H9 (cell line): ENCODE measurements at regions not wholly inside any gene's neighbourhood (a gene's known extent, or its start where the extent isn't known, plus 50 kb on each side); places are given as distances from the start of the nearest gene placed in this dataset.

Experiments
- DNase-seq: peaks from one replicate; pipeline ENCODE4 v3.0.0-alpha.2; 2017
- H2AFZ ChIP-seq: one replicate; pipeline ENCODE4 v1.6.1; 2013; ENCODE audit warnings: mild to moderate bottlenecking, low read length, control low read depth, moderate library complexity
- H2AK5ac ChIP-seq: 2 replicates; pipeline ENCODE4 v1.6.1; 2013; ENCODE audit warnings: low read length, control low read depth, mixed read lengths; ENCODE audit not compliant: insufficient read length
- H2BK120ac ChIP-seq: one replicate; pipeline ENCODE4 v1.6.1; 2013; ENCODE audit warnings: low read depth, mild to moderate bottlenecking, low read length, control low read depth, inconsistent platforms; ENCODE audit not compliant: poor library complexity, severe bottlenecking
- H2BK12ac ChIP-seq: 2 replicates; pipeline ENCODE4 v1.6.1; 2013; ENCODE audit warnings: low read length, control low read depth, mixed read lengths, low read depth; ENCODE audit not compliant: insufficient read length
- H2BK15ac ChIP-seq: 2 replicates; pipeline ENCODE4 v1.6.1; 2013; ENCODE audit warnings: low read depth, low read length, control low read depth
- H2BK20ac ChIP-seq: one replicate; pipeline ENCODE4 v1.6.1; 2013; ENCODE audit warnings: low read depth, mild to moderate bottlenecking, low read length, control low read depth, inconsistent platforms; ENCODE audit not compliant: poor library complexity, severe bottlenecking
- H2BK5ac ChIP-seq: 2 replicates; pipeline ENCODE4 v1.6.1; 2013; ENCODE audit warnings: low read length, control low read depth, mixed read lengths; ENCODE audit not compliant: insufficient read length
- H3K14ac ChIP-seq: 2 replicates; pipeline ENCODE4 v1.6.1; 2013; ENCODE audit warnings: low read length, control low read depth; ENCODE audit not compliant: insufficient read depth
- H3K18ac ChIP-seq: 2 replicates; pipeline ENCODE4 v1.6.1; 2013; ENCODE audit warnings: low read depth, mild to moderate bottlenecking, mixed read lengths, low read length, control low read depth; ENCODE audit not compliant: insufficient read length
- H3K23ac ChIP-seq: 2 replicates; pipeline ENCODE4 v1.6.1; 2013; ENCODE audit warnings: low read length, control low read depth, mixed read lengths, low read depth; ENCODE audit not compliant: insufficient read length
- H3K23me2 ChIP-seq: 2 replicates; pipeline ENCODE4 v1.6.1; 2013; ENCODE audit warnings: low read depth, mild to moderate bottlenecking, mixed read lengths, low read length, control low read depth; ENCODE audit not compliant: insufficient read length, poor library complexity, severe bottlenecking
- H3K27ac ChIP-seq: 2 replicates; pipeline ENCODE4 v1.5.1; 2013; ENCODE audit warnings: low read length, control low read depth, mixed read lengths, low read depth; ENCODE audit not compliant: insufficient read length
- H3K27me3 ChIP-seq: 2 replicates; pipeline ENCODE4 v1.6.1; 2013; ENCODE audit warnings: low read length, control low read depth, inconsistent platforms; ENCODE audit not compliant: insufficient read depth
- H3K4ac ChIP-seq: 2 replicates; pipeline ENCODE4 v1.6.1; 2013; ENCODE audit warnings: low read depth, mild to moderate bottlenecking, control low read depth, inconsistent platforms, low read length, moderate library complexity
- H3K4me1 ChIP-seq: 2 replicates; pipeline ENCODE4 v1.6.1; 2013; ENCODE audit warnings: low read length, control low read depth, inconsistent platforms; ENCODE audit not compliant: insufficient read depth
- H3K4me2 ChIP-seq: 2 replicates; pipeline ENCODE4 v1.6.1; 2013; ENCODE audit warnings: low read length, control low read depth, mixed read lengths; ENCODE audit not compliant: insufficient read length, insufficient read depth
- H3K56ac ChIP-seq: 2 replicates; pipeline ENCODE4 v1.6.1; 2013; ENCODE audit warnings: low read depth, mild to moderate bottlenecking, mixed read lengths, low read length, control low read depth; ENCODE audit not compliant: insufficient read length
- H3K79me1 ChIP-seq: 2 replicates; pipeline ENCODE4 v1.6.1; 2013; ENCODE audit warnings: low read depth, mild to moderate bottlenecking, moderate library complexity, low read length, control low read depth, inconsistent platforms; ENCODE audit not compliant: insufficient read depth, poor library complexity, severe bottlenecking
- H3K79me2 ChIP-seq: 2 replicates; pipeline ENCODE4 v1.6.1; 2013; ENCODE audit warnings: low read length, control low read depth, inconsistent platforms; ENCODE audit not compliant: insufficient read depth
- H3K9ac ChIP-seq: 2 replicates; pipeline ENCODE4 v1.6.1; 2013; ENCODE audit warnings: low read length, control low read depth, mixed read lengths; ENCODE audit not compliant: insufficient read length; ENCODE audit errors: extremely low read depth
- H3K9me3 ChIP-seq: one replicate; pipeline ENCODE4 v1.6.1; 2013; ENCODE audit warnings: low read depth, low read length, inconsistent platforms; ENCODE audit not compliant: control insufficient read depth
- H3T11ph ChIP-seq: one replicate; pipeline ENCODE4 v1.6.1; 2013; ENCODE audit warnings: mild to moderate bottlenecking, low read length, control low read depth, inconsistent platforms
- H4K20me1 ChIP-seq: one replicate; pipeline ENCODE4 v1.6.1; 2013; ENCODE audit not compliant: control insufficient read depth, insufficient read length, insufficient read depth
- H4K5ac ChIP-seq: 2 replicates; pipeline ENCODE4 v1.6.1; 2013; ENCODE audit warnings: low read depth, mild to moderate bottlenecking, mixed read lengths, low read length, control low read depth; ENCODE audit not compliant: insufficient read length
- H4K8ac ChIP-seq: replicated peaks from 2 replicates; pipeline ENCODE4 v1.6.1; 2013; ENCODE audit warnings: low read length, control low read depth, mixed read lengths, low read depth; ENCODE audit not compliant: insufficient read length
- H4K91ac ChIP-seq: 2 replicates; pipeline ENCODE4 v1.6.1; 2013; ENCODE audit warnings: low read depth, mild to moderate bottlenecking, moderate library complexity, mixed read lengths, low read length, control low read depth; ENCODE audit not compliant: insufficient read length
- H3K27ac Mint-ChIP-seq, 3 experiments: 2 replicates in 2 of 3; 3 replicates in 1 of 3; pipeline ENCODE4 v1.8.0; 2020 to 2021; ENCODE audit warnings: mixed read lengths in 3 of 3, mild to moderate bottlenecking in 1 of 3, moderate library complexity in 1 of 3
- H3K27me3 Mint-ChIP-seq: 2 replicates; pipeline ENCODE4 v1.8.0; 2021; ENCODE audit warnings: low read depth, mild to moderate bottlenecking, moderate library complexity, mixed read lengths
- H3K36me3 Mint-ChIP-seq, 3 experiments: 2 replicates in 2 of 3; 3 replicates in 1 of 3; pipeline ENCODE4 v1.8.0; 2020 to 2021; ENCODE audit warnings: low read depth in 3 of 3, mixed read lengths in 3 of 3; ENCODE audit not compliant: insufficient read depth in 1 of 3
- H3K4me1 Mint-ChIP-seq, 2 experiments: 2 replicates each; pipeline ENCODE4 v1.8.0; 2020; ENCODE audit warnings: mixed read lengths in 2 of 2
- H3K4me3 Mint-ChIP-seq, 2 experiments: 2 replicates in 1 of 2; 3 replicates in 1 of 2; pipeline ENCODE4 v1.8.0; 2020 to 2021; ENCODE audit warnings: mild to moderate bottlenecking in 2 of 2, mixed read lengths in 2 of 2, moderate library complexity in 1 of 2
- H3K9me3 Mint-ChIP-seq, 2 experiments: 2 replicates in 1 of 2; 3 replicates in 1 of 2; pipeline ENCODE4 v1.8.0; 2020; ENCODE audit warnings: mild to moderate bottlenecking in 2 of 2, mixed read lengths in 2 of 2, moderate library complexity in 1 of 2
- WGBS: extraction: QIAGEN DNeasy Blood & Tissue Kit; methylation state at CpG from one replicate; pipeline ENCODE4 v1.1.7; 2013; ENCODE audit warnings: missing lambda C conversion rate, low lambda C conversion rate, mixed read lengths; ENCODE audit not compliant: insufficient read length; ENCODE audit errors: extremely low coverage; 5-methylcytosine and 5-hydroxymethylcytosine counted together
- TF ChIP-seq, protein P1 (sequence below): fragments of 200-600 bp; sonication (generic); conservative IDR thresholded peaks from 3 replicates; pipeline ENCODE4 v1.8.0; 2021; ENCODE audit warnings: antibody characterized with exemption, mild to moderate bottlenecking

DNA sequence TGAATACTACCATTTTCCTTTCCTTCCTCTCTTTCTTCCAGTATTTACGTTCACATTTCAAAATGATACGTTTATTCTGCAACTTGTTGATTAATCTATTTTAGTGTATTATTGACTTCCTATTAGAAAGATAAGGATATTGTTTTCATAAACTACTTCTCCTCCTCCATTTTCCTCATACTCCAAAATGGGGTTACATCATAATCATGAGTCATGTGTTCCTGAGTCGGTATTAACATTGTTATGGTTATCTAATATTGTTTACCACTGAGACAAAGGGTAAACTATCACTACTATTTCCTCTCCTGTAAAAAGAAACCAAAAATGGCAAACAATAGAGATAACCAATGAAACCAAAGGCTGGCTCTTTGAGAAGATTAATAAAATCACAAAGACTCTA, 126.5 kb upstream of the CDYL start:
- Histone ChIP-seq H3K9me3 (no peaks in the 10 kb centered on the region), H3K79me2 (no peaks in the 10 kb centered on the region), H4K91ac (no peak overlapping the region), H3K14ac (no peak overlapping the region), H3K4me2 (no peak overlapping the region), H3K23me2 (no peaks in the 10 kb centered on the region), H2BK20ac (no peak overlapping the region), H3K18ac (no peak overlapping the region), H3K4me1 (peaks cover 5% of the 10 kb centered on the region), H3K27ac (no peak overlapping the region), H2AK5ac (no peak overlapping the region), H2BK15ac (no peak overlapping the region), H2BK120ac (no peak overlapping the region), H3T11ph (no peak overlapping the region), H4K8ac (no peak overlapping the region), H3K9ac (no peak overlapping the region), H2AFZ (no peak overlapping the region), H4K5ac (no peak overlapping the region), H3K56ac (no peak overlapping the region), H3K4ac (no peak overlapping the region), H3K23ac (no peak overlapping the region), H4K20me1 (no peaks in the 10 kb centered on the region), H2BK12ac (no peak overlapping the region), H3K27me3 (no peaks in the 10 kb centered on the region), H2BK5ac (no peak overlapping the region), H3K79me1 (no peaks in the 10 kb centered on the region)
- H3K4me1 Mint-ChIP-seq: peaks cover 29 to 30% of the 10 kb centered on the region in 2 experiments
- WGBS: no CpG with 5 or more reads among the region's 3 CpGs
- peaks cover 4 to 7% of the 10 kb centered on the region in 2 experiments for H3K9me3 Mint-ChIP-seq
- H3K27me3 Mint-ChIP-seq: peaks cover 15% of the 10 kb centered on the region
- peaks cover 0 to 5% (median 1%) of the 10 kb centered on the region in 3 experiments; a peak in 2 of 7 replicates for H3K36me3 Mint-ChIP-seq
- TF ChIP-seq, protein P1, sequence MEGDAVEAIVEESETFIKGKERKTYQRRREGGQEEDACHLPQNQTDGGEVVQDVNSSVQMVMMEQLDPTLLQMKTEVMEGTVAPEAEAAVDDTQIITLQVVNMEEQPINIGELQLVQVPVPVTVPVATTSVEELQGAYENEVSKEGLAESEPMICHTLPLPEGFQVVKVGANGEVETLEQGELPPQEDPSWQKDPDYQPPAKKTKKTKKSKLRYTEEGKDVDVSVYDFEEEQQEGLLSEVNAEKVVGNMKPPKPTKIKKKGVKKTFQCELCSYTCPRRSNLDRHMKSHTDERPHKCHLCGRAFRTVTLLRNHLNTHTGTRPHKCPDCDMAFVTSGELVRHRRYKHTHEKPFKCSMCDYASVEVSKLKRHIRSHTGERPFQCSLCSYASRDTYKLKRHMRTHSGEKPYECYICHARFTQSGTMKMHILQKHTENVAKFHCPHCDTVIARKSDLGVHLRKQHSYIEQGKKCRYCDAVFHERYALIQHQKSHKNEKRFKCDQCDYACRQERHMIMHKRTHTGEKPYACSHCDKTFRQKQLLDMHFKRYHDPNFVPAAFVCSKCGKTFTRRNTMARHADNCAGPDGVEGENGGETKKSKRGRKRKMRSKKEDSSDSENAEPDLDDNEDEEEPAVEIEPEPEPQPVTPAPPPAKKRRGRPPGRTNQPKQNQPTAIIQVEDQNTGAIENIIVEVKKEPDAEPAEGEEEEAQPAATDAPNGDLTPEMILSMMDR: no peak
- DNase-seq: no peak
- H3K4me3 Mint-ChIP-seq: no peak overlapping the region
- H3K27ac Mint-ChIP-seq: no peak overlapping the region
